ENCODE measurements at regions not wholly inside any gene's neighbourhood (a gene's known extent, or its start where the extent isn't known, plus 50 kb on each side); places are given as distances from the start of the nearest gene placed in this dataset.

- H3K27me3 ChIP-seq: peaks cover 0 to 2% of the 10 kb centered on the region in 2 donors
- intact Hi-C loops (cut with DNase I): no loop called here
- no peaks in the 10 kb centered on the region for H3K4me1 ChIP-seq
- WGBS (ENCODE audit: insufficient coverage, low coverage, low lambda C conversion rate, missing lambda C conversion rate): 77% methylated on average over 12 of the region's 12 CpGs
- no peaks in the 10 kb centered on the region for H3K36me3 ChIP-seq
- H3K4me3 ChIP-seq: no peak overlapping the region
- TF ChIP-seq CTCF (IDR thresholded peaks at IDR 0.05): no peak
- ATAC-seq (no peak), DNase-seq (no peak)
- H3K9me3 ChIP-seq: no peaks in the 10 kb centered on the region
- no peak overlapping the region for H3K27ac ChIP-seq
These were observed 205.1 kb upstream of the RUNX1 start for GRCh38 chr21:35254006-35254764.

- WGBS (ENCODE audit: insufficient coverage, low coverage, low lambda C conversion rate, missing lambda C conversion rate): 51% methylated on average over 2 of the region's 2 CpGs
- DNase-seq (no peak), ATAC-seq (no peak)
- no peaks in the 10 kb centered on the region for H3K9me3 ChIP-seq
- no peaks in the 10 kb centered on the region for H3K4me1 ChIP-seq
- TF ChIP-seq CTCF (IDR thresholded peaks at IDR 0.05) (no peak), POLR2A (IDR thresholded peaks at IDR 0.05) (no peak)
- no peak overlapping the region for H3K27ac ChIP-seq
- H3K27me3 ChIP-seq: peaks cover 0 to 2% of the 10 kb centered on the region in 2 donors
- H3K4me3 ChIP-seq: no peak overlapping the region
- intact Hi-C loops (cut with DNase I): no loop called here
- no peaks in the 10 kb centered on the region for H3K36me3 ChIP-seq
These were observed 203.7 kb upstream of the RUNX1 start for GRCh38 chr21:35252831-35253230.

GRCh38 chr21:35249636-35250035 is 200.5 kb upstream of the RUNX1 start:
- TF ChIP-seq POLR2A (IDR thresholded peaks at IDR 0.05) (no peak), CTCF (IDR thresholded peaks at IDR 0.05) (no peak)
- 100% methylated on average over 1 of the region's 1 CpG for WGBS (ENCODE audit: insufficient coverage, low coverage, low lambda C conversion rate, missing lambda C conversion rate)
- peaks cover 0 to 4% (median 0%) of the 10 kb centered on the region in 4 donors for H3K4me1 ChIP-seq
- no peaks in the 10 kb centered on the region for H3K36me3 ChIP-seq
- intact Hi-C loops (cut with DNase I): no loop called here
- H3K4me3 ChIP-seq: no peak overlapping the region
- no peak for ATAC-seq
- no peak for DNase-seq
- no peak overlapping the region for H3K27ac ChIP-seq
- H3K9me3 ChIP-seq: no peaks in the 10 kb centered on the region
- H3K27me3 ChIP-seq: no peaks in the 10 kb centered on the region

- no peak for TF ChIP-seq POLR2A (IDR thresholded peaks at IDR 0.05)
- no peak for TF ChIP-seq CTCF (IDR thresholded peaks at IDR 0.05)
- H3K36me3 ChIP-seq: no peaks in the 10 kb centered on the region
- DNase-seq (no peak), ATAC-seq (no peak)
- intact Hi-C loops (cut with DNase I): no loop called here
- H3K4me1 ChIP-seq: peaks cover 0 to 4% (median 0%) of the 10 kb centered on the region in 4 donors
- H3K27ac ChIP-seq: no peak overlapping the region
- no peaks in the 10 kb centered on the region for H3K27me3 ChIP-seq
- H3K9me3 ChIP-seq: no peaks in the 10 kb centered on the region
- 50% methylated on average over 1 of the region's 1 CpG for WGBS (ENCODE audit: insufficient coverage, low coverage, low lambda C conversion rate, missing lambda C conversion rate)
- H3K4me3 ChIP-seq: no peak overlapping the region
These were observed 196.8 kb upstream of the RUNX1 start for GRCh38 chr21:35245879-35246278.
